GM20000 (cell line): ENCODE measurements at regions not wholly inside any gene's neighbourhood (a gene's known extent, or its start where the extent isn't known, plus 50 kb on each side); places are given as distances from the start of the nearest gene placed in this dataset.

Source experiments
- DNase-seq: peaks from one replicate; pipeline ENCODE4 v3.0.0; 2012; ENCODE audit warnings: low spot score
- CTCF ChIP-seq: IDR thresholded peaks from 2 replicates; pipeline ENCODE4 v1.5.1; 2012; ENCODE audit warnings: mild to moderate bottlenecking, control low read depth; ENCODE audit errors: extremely low read depth, missing control alignments

- DNase-seq: no peak
- TF ChIP-seq CTCF: no peak
Measured at GRCh38 chr4:161182913-161183312, 980.9 kb downstream of the FSTL5 start.

- TF ChIP-seq CTCF: no peak
- no peak for DNase-seq
Measured at GRCh38 chr4:161178310-161178709, 985.5 kb downstream of the FSTL5 start.

GRCh38 chr4:161172396-161173026 is 991.3 kb downstream of the FSTL5 start:
- TF ChIP-seq CTCF: no peak
- no peak for DNase-seq

- TF ChIP-seq CTCF: no peak
- DNase-seq: no peak
Measured at GRCh38 chr4:161167539-161167938, 996.3 kb downstream of the FSTL5 start.

- no peak for TF ChIP-seq CTCF
- no peak for DNase-seq
Measured at GRCh38 chr4:161160718-161161117, 1003.1 kb downstream of the FSTL5 start.

- no peak for TF ChIP-seq CTCF
- DNase-seq: no peak
Measured at GRCh38 chr4:161148051-161148450, 1015.7 kb downstream of the FSTL5 start.

- no peak for TF ChIP-seq CTCF
- no peak for DNase-seq
Measured at GRCh38 chr4:161143375-161143774, 1020.4 kb downstream of the FSTL5 start.
